Activated CD4-positive, alpha-beta T cell treated with anti-CD3 and anti-CD28 coated beads, Interleukin-2, amount 50 U/mL, for 24 hours (primary cell): ENCODE measurements at regions not wholly inside any gene's neighbourhood (a gene's known extent, or its start where the extent isn't known, plus 50 kb on each side); places are given as distances from the start of the nearest gene placed in this dataset.
A peak's percentile ranks its signal among the peaks of the same experiment; 100 is the strongest.

Source experiments
- DNase-seq, 2 donors: peaks; one replicate each; pipeline ENCODE4 v3.0.0-alpha.2; 2020; ENCODE audit warnings: low read depth in 1 of 2, low spot score in 1 of 2

GRCh38 chr19:30209617-30210600, 162.3 kb upstream of the ZNF536 start:
- no peak for DNase-seq

GRCh38 chr19:30212574-30212973, 159.6 kb upstream of the ZNF536 start:
- no peak for DNase-seq

- no peak for DNase-seq
Measured at GRCh38 chr19:30214651-30215051, 157.5 kb upstream of the ZNF536 start.

- no peak for DNase-seq
Measured at GRCh38 chr19:30215248-30215647, 156.9 kb upstream of the ZNF536 start.

GRCh38 chr19:30216453-30216852, 155.7 kb upstream of the ZNF536 start:
- no peak for DNase-seq

GRCh38 chr19:30217461-30217860, 154.7 kb upstream of the ZNF536 start:
- DNase-seq, result no peak

GRCh38 chr19:30219702-30220101, 152.5 kb upstream of the ZNF536 start:
- no peak for DNase-seq

GRCh38 chr19:30221176-30221575, 151.0 kb upstream of the ZNF536 start:
- DNase-seq, result no peak

- no peak for DNase-seq
Measured at GRCh38 chr19:30222428-30222873, 149.7 kb upstream of the ZNF536 start.

- DNase-seq, result no peak
Measured at GRCh38 chr19:30222992-30223865, 149.0 kb upstream of the ZNF536 start.

- no peak for DNase-seq
Measured at GRCh38 chr19:30223866-30224688, 148.1 kb upstream of the ZNF536 start.

GRCh38 chr19:30224689-30225606, 147.2 kb upstream of the ZNF536 start:
- DNase-seq, result no peak

- DNase-seq, result no peak
Measured at GRCh38 chr19:30225676-30226463, 146.3 kb upstream of the ZNF536 start.

GRCh38 chr19:30226464-30227011, 145.6 kb upstream of the ZNF536 start:
- DNase-seq, result no peak

GRCh38 chr19:30227012-30227621, 145.1 kb upstream of the ZNF536 start:
- no peak for DNase-seq

- peak; percentile 14 to 21 for DNase-seq
Measured at GRCh38 chr19:30227661-30228112, 144.5 kb upstream of the ZNF536 start.

GRCh38 chr19:30228113-30228834, 143.9 kb upstream of the ZNF536 start:
- DNase-seq, result no peak
